OCI-LY1 (cell line): ENCODE measurements at regions not wholly inside any gene's neighbourhood (a gene's known extent, or its start where the extent isn't known, plus 50 kb on each side); places are given as distances from the start of the nearest gene placed in this dataset.

Experiments
- CTCF ChIP-seq: fragments of 200-600 bp; sonication (generic), shearing (Covaris generic); IDR thresholded peaks from 2 replicates; pipeline ENCODE4 v1.5.1; 2017; ENCODE audit warnings: mild to moderate bottlenecking, antibody characterized with exemption, low read length, moderate library complexity, mixed read lengths
- EZH2 ChIP-seq: fragments of 200-600 bp; sonication (generic), shearing (Covaris generic); IDR thresholded peaks from 2 replicates; pipeline ENCODE4 v1.8.0; 2017; ENCODE audit warnings: borderline replicate concordance, mixed run types, mild to moderate bottlenecking, antibody characterized with exemption, low read length, moderate library complexity, mixed read lengths

GRCh38 chr16:65618931-65619330, 497.1 kb upstream of the CDH11 start:
- no peak for TF ChIP-seq CTCF
- TF ChIP-seq EZH2: no peak
